GM21447 (cell line): ENCODE measurements at regions not wholly inside any gene's neighbourhood (a gene's known extent, or its start where the extent isn't known, plus 50 kb on each side); places are given as distances from the start of the nearest gene placed in this dataset.
"Not testable (repeated sequence)": the region's sequence is repeated elsewhere in the genome, so short reads cannot be mapped to it uniquely, and the experiment has no call there.

Source experiments
- ATAC-seq: cut with Tn5 transposase; IDR thresholded peaks from one replicate; pipeline ENCODE4 v1.9.1; 2021; ENCODE audit not compliant: unreplicated experiment

- no peak for ATAC-seq
Measured at GRCh38 chr7:69187824-69188333, 410.4 kb upstream of the AUTS2 start.

- no peak for ATAC-seq
Measured at GRCh38 chr7:69189406-69189805, 408.9 kb upstream of the AUTS2 start.

GRCh38 chr7:69190025-69190424, 408.2 kb upstream of the AUTS2 start:
- no peak for ATAC-seq

- ATAC-seq: no peak
Measured at GRCh38 chr7:69190763-69191162, 407.5 kb upstream of the AUTS2 start.

GRCh38 chr7:69192134-69192533, 406.1 kb upstream of the AUTS2 start:
- ATAC-seq: peak; percentile 65

- ATAC-seq: no peak
Measured at GRCh38 chr7:69193061-69193460, 405.2 kb upstream of the AUTS2 start.

- no peak for ATAC-seq
Measured at GRCh38 chr7:69196593-69196992, 401.7 kb upstream of the AUTS2 start.

- no peak for ATAC-seq
Measured at GRCh38 chr7:69198250-69198649, 400.0 kb upstream of the AUTS2 start.

GRCh38 chr7:69199041-69199440, 399.2 kb upstream of the AUTS2 start:
- no peak for ATAC-seq

GRCh38 chr7:69199661-69200060, 398.6 kb upstream of the AUTS2 start:
- no peak for ATAC-seq

- ATAC-seq: no peak
Measured at GRCh38 chr7:69203871-69204270, 394.4 kb upstream of the AUTS2 start.

- no peak for ATAC-seq
Measured at GRCh38 chr7:69204943-69205342, 393.3 kb upstream of the AUTS2 start.

GRCh38 chr7:69205581-69205980, 392.7 kb upstream of the AUTS2 start:
- ATAC-seq: no peak

- ATAC-seq: no peak
Measured at GRCh38 chr7:69208276-69208675, 390.0 kb upstream of the AUTS2 start.

- ATAC-seq: peak; percentile 95
Measured at GRCh38 chr7:69208848-69209247, 389.4 kb upstream of the AUTS2 start.

- no peak for ATAC-seq
Measured at GRCh38 chr7:69211336-69211735, 386.9 kb upstream of the AUTS2 start.

- peak; percentile 51 for ATAC-seq
Measured at GRCh38 chr7:69211739-69212138, 386.5 kb upstream of the AUTS2 start.

- ATAC-seq: no peak
Measured at GRCh38 chr7:69213878-69214277, 384.4 kb upstream of the AUTS2 start.

GRCh38 chr7:69215516-69215915, 382.8 kb upstream of the AUTS2 start:
- not testable (repeated sequence) for ATAC-seq

- ATAC-seq: no peak
Measured at GRCh38 chr7:69217516-69218350, 380.5 kb upstream of the AUTS2 start.

- no peak for ATAC-seq
Measured at GRCh38 chr7:69218576-69218975, 379.7 kb upstream of the AUTS2 start.

GRCh38 chr7:69219381-69219780, 378.9 kb upstream of the AUTS2 start:
- ATAC-seq: no peak
